Right cardiac atrium (tissue), 5 donors: ENCODE measurements at regions not wholly inside any gene's neighbourhood (a gene's known extent, or its start where the extent isn't known, plus 50 kb on each side); places are given as distances from the start of the nearest gene placed in this dataset.

ENCODE experiments used
- ATAC-seq, 2 donors: fragments of 200-7000 bp; cut with Tn5 transposase; one replicate each; pipeline versions ENCODE4 v1.8.0 to v1.9.1; 2020; ENCODE audit warnings: moderate library complexity in 2 of 2, mild to moderate bottlenecking in 1 of 2
- DNase-seq, 3 donors: peaks; one replicate each; pipeline ENCODE4 v3.0.0-alpha.2; 2020
- H3K27ac ChIP-seq: one replicate; pipeline ENCODE4 v1.5.1; 2013; ENCODE audit warnings: mild to moderate bottlenecking, low read length, control low read depth, moderate library complexity
- H3K27me3 ChIP-seq: one replicate; pipeline ENCODE4 v1.6.1; 2013; ENCODE audit not compliant: control insufficient read depth, insufficient read depth
- H3K4me1 ChIP-seq: one replicate; pipeline ENCODE4 v1.6.1; 2013; ENCODE audit warnings: low read length; ENCODE audit not compliant: control insufficient read depth, insufficient read depth
- H3K4me3 ChIP-seq: one replicate; pipeline ENCODE4 v1.5.1; 2013; ENCODE audit warnings: low read length, control low read depth
- H3K9me3 ChIP-seq: one replicate; pipeline ENCODE4 v1.6.1; 2013; ENCODE audit warnings: low read length; ENCODE audit not compliant: control insufficient read depth
- WGBS: extraction: QIAGEN DNeasy Blood & Tissue Kit; methylation state at CpG from one replicate; pipeline ENCODE4 v1.1.7; 2013; 5-methylcytosine and 5-hydroxymethylcytosine counted together
- intact Hi-C, 4 donors: fragments of 100-400 bp; cut with DNase I; formaldehyde crosslinking; loops; one replicate each; pipeline versions ENCODE4 v1.11.0 to v1.14.0; 2022 to 2023
- donor health status: healthy with polysubstance abuse.
- donor health status: DM: no; HTN: yes; CAD: no.
- donor health status: DM: no; HTN: no; CAD: no.
- donor health status: DM: no; HTN: yes; CAD: no; lungs with severe emphysema.
- donor health status: DM: yes; HTN: yes; CAD: no.

DNA sequence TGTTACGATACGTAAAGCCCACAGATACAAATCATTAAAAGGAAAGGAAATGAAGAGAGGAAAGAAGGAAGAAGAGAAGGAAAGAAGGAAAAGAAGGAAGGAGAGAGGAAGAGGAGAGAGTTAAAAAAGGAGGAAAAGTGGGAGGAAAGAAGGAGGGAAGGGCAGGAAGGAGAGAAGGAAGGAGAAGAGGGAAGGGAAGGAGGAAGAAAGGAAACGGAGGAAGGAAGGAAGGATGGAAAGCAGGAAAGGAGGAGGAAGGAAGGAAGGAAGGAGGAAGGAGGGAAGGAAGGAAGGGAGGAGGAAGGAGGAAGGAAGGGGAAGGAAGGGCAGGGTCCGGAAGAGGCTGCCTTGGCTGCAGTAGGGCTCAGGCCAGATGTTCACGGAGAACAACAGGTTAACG, 95.2 kb downstream of the ENGASE start:
- intact Hi-C loops, result no loop called here
- no peak overlapping the region for H3K27ac ChIP-seq
- ATAC-seq, result no peak
- no peaks in the 10 kb centered on the region for H3K4me1 ChIP-seq
- no peak for DNase-seq
- WGBS, result 66% methylated on average over 6 of the region's 6 CpGs
- H3K9me3 ChIP-seq, result no peaks in the 10 kb centered on the region
- H3K27me3 ChIP-seq, result no peaks in the 10 kb centered on the region
- no peak overlapping the region for H3K4me3 ChIP-seq

DNA sequence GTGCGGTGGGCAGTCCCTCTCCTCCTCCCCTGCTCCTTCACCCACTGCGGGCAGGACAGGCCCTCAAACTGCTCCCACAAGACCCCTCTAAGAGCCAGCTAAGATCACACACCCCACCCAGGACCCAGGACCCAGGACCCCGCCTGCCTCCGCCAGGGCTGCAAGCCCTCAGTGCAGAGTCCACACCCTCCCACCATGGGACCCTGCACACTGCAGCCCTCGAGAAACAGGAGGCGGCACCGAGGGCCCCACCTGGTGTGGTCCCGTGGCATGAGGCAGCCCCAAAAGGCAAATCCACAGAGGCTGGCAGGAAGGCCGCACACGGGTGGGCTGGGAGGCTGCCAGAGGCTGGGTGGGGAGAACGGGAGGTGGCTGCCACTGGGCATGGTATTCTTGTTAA, 94.7 kb downstream of the ENGASE start:
- intact Hi-C loops, result no loop called here
- Histone ChIP-seq H3K27me3 (no peaks in the 10 kb centered on the region), H3K27ac (no peak overlapping the region), H3K4me3 (no peak overlapping the region), H3K9me3 (no peaks in the 10 kb centered on the region), H3K4me1 (no peaks in the 10 kb centered on the region)
- 73% methylated on average over 11 of the region's 11 CpGs for WGBS
- DNase-seq (no peak), ATAC-seq (no peak)

DNA sequence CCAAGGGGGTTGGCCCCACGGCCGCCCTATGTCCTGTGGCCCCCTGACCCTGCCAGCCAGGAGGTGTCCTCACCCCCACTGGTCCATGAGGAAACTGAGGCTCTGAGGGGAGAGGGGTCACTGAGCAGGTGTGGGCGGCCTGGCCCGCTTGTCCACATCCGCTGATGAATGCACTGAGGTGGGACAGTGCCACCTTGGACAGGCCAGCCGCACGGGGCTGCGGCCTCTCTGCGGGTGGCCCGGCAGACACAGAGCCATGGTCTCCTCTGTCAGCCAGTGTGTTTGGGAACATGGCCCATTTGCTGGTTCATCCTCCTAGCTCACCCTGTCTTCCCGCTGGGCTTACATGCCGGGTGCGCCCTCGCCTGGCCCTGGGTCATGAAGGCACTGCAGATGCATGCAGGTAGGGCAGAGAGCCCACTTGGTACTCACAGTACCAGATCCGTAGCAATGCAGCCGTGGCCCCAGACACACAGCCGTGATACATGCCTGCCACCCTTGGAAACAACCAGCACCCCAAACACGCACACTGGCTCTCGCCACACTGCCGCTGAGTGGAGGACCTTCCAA, 93.9 kb downstream of the ENGASE start:
- Histone ChIP-seq H3K9me3 (no peaks in the 10 kb centered on the region), H3K27ac (no peak overlapping the region), H3K4me1 (no peaks in the 10 kb centered on the region), H3K4me3 (no peak overlapping the region), H3K27me3 (no peaks in the 10 kb centered on the region)
- intact Hi-C loops, result no loop called here
- WGBS, result 84% methylated on average over 20 of the region's 20 CpGs
- no peak for DNase-seq
- no peak for ATAC-seq

DNA sequence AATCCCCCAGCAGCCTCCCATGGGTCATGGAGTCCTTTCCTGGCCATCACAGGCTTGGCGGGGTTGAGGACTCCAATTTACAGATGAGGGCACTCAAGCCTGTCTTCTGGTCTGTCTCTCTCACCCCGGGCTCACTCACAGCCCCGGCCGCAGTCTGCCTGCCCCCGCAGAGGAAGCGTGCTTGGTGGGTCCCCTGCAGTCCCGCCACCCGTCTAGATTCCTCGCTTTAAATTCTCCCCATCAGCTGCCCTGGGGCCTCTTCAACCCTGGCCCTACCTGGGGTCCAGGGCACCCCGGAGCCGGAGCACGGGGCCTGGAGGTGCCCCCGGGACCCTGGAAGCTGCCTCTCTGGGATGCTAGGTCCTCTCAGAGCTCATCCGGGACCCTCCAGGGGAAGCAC, 92.9 kb downstream of the ENGASE start:
- no peak overlapping the region for H3K27ac ChIP-seq
- 80% methylated on average over 14 of the region's 14 CpGs for WGBS
- H3K4me1 ChIP-seq, result no peaks in the 10 kb centered on the region
- no peak for ATAC-seq
- no peak overlapping the region for H3K4me3 ChIP-seq
- DNase-seq, result no peak
- intact Hi-C loops, result no loop called here
- no peaks in the 10 kb centered on the region for H3K9me3 ChIP-seq
- no peaks in the 10 kb centered on the region for H3K27me3 ChIP-seq

DNA sequence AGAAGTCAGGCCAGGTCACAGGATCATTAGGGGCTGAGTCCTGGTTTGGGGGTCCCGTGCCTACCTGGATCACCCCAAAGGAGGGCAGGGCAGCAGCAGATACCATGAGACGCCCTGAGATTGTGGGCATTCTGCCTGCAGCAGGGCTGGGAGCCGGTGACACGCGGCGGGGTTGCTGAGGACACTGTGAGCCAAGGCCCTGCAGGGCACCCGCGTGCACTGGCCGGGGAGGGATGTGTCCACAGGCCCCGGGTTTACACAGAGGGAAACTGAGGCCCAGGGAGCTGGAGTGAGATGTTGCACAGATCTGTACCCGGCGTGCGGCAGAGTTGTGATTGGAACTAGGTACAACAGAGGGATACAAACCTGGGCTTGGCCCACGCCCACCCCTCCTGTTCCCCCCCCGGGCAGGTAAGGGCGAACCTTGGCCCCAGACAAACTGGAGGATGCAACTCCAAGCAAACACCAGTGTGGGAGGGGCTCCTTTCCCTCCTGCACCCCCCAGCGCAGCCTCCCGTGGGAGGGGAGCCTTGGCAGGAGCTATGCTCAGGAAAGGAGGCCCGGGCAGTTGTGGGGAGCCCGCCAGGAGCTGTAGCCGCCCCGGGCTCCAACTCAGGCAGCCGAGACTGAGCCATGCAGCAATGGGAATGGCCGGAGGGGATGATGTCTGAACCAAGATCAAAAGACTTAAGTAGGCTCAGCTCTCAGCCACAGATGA, 91.3 kb downstream of the ENGASE start:
- intact Hi-C loops, result no loop called here
- Histone ChIP-seq H3K4me3 (no peak overlapping the region), H3K27me3 (no peaks in the 10 kb centered on the region), H3K4me1 (no peaks in the 10 kb centered on the region), H3K9me3 (no peaks in the 10 kb centered on the region), H3K27ac (no peak overlapping the region)
- 73% methylated on average over 24 of the region's 24 CpGs for WGBS
- no peak for ATAC-seq
- no peak for DNase-seq

DNA sequence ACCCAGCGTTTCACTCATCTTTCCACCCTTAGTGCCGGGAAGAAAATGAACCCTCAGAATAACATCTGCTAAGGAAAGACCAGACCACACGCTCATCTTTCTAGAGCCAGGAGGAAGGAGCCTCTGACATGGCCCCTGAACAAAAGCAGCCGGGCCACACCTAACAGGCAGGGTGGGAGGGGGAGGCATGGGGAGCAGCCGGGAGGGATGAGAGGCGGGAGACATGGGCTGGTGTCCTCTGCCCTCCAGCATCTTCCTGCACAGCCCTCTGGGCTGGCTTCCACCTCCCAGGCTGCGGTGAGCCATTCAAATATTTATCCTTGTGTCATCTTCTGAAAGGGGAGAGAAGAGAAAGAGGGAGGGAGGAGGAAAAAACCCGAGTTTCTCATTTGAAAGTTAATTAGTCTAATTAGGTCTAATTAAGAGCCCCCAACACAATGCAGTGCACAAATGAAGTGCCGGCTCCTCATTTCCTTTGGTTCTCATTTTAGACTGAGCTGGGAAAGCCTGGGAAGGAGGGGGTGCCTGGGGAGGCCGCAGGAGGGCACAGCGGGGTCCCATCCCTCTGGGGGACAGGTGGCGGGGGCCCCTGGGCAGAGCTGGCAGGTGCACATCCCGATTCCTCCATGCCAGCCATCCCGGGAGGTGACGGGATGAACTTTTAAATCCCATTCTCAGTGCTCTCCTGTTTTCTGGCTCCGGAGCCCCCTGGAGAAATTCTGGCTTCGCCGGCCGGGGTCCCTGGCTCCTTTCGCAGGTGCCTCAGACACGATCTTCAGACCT, 90.5 kb downstream of the ENGASE start:
- Histone ChIP-seq H3K9me3 (no peaks in the 10 kb centered on the region), H3K27ac (no peak overlapping the region), H3K4me3 (no peak overlapping the region), H3K4me1 (no peaks in the 10 kb centered on the region), H3K27me3 (no peaks in the 10 kb centered on the region)
- 57% methylated on average over 21 of the region's 21 CpGs for WGBS
- intact Hi-C loops, result no loop called here
- ATAC-seq, result no peak
- no peak for DNase-seq

DNA sequence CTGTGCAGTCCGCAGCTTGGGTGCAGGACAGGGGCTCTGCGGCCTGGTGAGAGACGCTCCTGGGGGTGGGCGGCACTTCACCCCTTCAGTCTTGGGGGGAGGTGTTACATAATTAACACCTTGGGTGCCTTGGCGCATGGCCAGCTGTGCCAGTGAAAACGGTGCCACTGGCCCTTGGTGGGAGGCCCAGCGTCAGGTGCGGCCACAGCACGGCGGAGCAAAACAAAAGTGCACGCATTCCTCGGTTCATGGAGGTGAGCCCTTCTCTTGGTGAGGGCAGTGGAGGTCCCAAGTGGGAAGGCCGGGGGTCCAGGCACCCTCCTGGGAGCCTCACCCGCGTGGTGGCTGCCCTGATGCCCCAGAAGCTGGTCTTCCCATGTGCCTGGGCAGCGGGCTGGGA, 89.8 kb downstream of the ENGASE start:
- no peak for ATAC-seq

DNA sequence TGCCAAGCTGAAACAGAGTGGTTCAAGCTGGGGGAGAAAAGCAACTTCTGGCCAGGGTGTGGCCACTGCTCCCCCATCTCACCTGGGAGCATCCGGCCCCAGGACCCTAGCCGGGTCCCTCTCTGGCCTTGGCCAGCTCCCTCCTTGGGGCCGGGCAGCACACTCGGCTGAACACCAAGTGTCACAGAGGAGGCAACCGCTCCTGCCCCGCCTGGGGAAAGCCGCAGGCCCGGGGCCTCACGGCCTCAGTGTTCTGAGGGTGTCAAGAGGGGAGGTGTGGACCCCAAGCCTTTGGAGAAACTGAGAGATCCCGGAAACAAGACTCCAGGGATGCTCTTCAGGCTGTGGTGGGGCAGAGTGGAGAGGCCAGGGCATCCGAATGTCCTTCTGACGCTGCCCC, 88.4 kb downstream of the ENGASE start:
- Histone ChIP-seq H3K4me3 (no peak overlapping the region), H3K27ac (no peak overlapping the region), H3K27me3 (no peaks in the 10 kb centered on the region), H3K9me3 (no peaks in the 10 kb centered on the region), H3K4me1 (no peaks in the 10 kb centered on the region)
- DNase-seq (no peak), ATAC-seq (no peak)
- intact Hi-C loops, result no loop called here
- WGBS, result 77% methylated on average over 12 of the region's 12 CpGs

More for the DNA sequence above, 89.8 kb downstream of the ENGASE start:
- intact Hi-C loops, result no loop called here
- Histone ChIP-seq H3K4me3 (no peak overlapping the region), H3K27me3 (no peaks in the 10 kb centered on the region), H3K4me1 (no peaks in the 10 kb centered on the region), H3K9me3 (no peaks in the 10 kb centered on the region), H3K27ac (no peak overlapping the region)
- 82% methylated on average over 16 of the region's 16 CpGs for WGBS
- no peak for DNase-seq

DNA sequence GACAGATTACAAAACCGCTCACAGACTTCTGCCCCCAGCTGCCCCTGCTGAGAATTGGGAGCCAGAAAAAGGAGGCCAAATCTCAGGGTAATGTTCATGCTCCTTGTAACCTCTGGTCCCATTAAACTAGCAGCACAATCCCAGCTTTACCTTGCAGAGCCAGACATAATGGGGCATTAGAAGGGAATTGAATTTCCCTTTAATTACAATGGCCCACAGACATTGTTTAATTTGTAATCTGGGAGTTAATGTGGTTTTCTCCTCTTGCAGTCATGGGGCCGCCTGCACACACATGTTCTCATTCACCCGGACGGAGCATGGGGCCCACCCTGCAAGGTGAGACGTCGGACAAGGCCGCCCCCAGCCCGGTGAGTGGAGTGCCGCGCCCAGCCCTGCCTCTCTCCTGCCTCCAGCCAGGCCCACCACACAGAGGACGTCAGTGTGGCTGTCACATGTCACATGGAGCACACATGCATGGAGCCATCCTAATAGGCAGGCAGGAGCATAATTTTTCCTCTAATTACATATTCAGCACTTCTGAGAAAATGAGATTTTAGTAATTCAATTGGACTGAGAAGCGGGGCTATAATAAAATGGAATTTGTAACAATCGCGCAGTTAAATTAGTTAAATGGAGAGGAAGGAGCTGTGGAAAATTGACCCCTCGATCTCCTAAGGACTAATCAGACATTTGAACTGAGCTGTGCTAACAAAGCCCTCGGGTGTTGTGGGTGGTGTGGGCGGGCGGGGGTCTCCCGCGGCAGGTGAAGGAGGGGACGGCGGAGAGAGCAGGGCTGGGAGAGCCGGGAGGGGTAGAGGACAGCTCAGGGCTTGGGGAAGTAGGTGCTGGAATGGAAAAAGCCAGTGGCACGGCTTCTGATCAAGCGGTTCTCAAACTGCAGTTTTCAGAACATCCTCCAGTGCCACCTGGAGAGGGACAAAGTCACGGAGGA, 87.7 kb downstream of the ENGASE start:
- no peaks in the 10 kb centered on the region for H3K27me3 ChIP-seq
- H3K4me3 ChIP-seq, result no peak overlapping the region
- intact Hi-C loops, result no loop called here
- H3K4me1 ChIP-seq, result no peaks in the 10 kb centered on the region
- DNase-seq, result no peak
- no peaks in the 10 kb centered on the region for H3K9me3 ChIP-seq
- H3K27ac ChIP-seq, result no peak overlapping the region
- WGBS, result 72% methylated on average over 26 of the region's 26 CpGs
- no peak for ATAC-seq

DNA sequence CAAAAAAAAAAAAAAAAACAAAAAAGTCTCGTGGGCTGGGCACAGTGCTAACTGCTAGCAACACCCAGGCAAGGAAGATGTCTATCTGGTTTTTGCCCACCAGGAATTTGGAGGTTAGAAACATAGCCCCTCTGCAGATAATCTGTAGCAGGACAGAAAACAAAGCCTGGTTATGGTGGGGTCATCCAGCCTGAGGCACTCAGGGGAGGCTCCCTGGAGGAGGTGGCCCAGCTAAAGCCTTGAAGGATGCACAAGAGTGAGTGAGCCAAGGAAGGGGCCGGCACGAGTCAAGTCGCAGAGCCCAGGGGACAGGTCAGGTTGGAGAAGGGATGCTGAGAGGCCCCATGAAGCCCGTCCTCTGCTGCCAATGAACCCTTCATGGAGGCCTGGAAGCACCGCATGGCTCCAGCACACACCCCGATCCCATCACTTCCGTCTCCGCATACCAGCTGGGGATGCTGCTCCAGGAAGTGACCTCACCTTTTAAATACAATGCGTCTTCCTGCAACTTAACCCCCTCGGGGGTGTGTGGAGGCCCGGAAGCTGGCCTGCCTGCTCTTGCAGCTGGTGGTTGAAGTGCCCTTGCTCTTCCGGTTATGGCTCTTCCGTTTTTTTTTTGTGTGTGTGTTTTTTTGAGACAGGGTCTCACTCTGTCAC, 86.5 kb downstream of the ENGASE start:
- Histone ChIP-seq H3K4me1 (no peaks in the 10 kb centered on the region), H3K27ac (no peak overlapping the region), H3K27me3 (no peaks in the 10 kb centered on the region), H3K9me3 (no peaks in the 10 kb centered on the region), H3K4me3 (no peak overlapping the region)
- ATAC-seq (no peak), DNase-seq (no peak)
- intact Hi-C loops, result no loop called here
- 48% methylated on average over 14 of the region's 14 CpGs for WGBS
